H1 (cell line): ENCODE measurements at regions not wholly inside any gene's neighbourhood (a gene's known extent, or its start where the extent isn't known, plus 50 kb on each side); places are given as distances from the start of the nearest gene placed in this dataset.

Source experiments
- CTCF ChIA-PET: fragments of 300-600 bp; sonication (Branson Sonifier 250); formaldehyde crosslinking; loops from one replicate; lab custom pipeline; 2021; ENCODE audit not compliant: partially characterized antibody; lab: Charles Lee
- POLR2A ChIA-PET: fragments of 300-600 bp; sonication (Branson Sonifier 250); formaldehyde crosslinking; loops from one replicate; lab custom pipeline; 2021; ENCODE audit warnings: inconsistent platforms; ENCODE audit not compliant: partially characterized antibody; lab: Charles Lee
- DNase-seq, 2 experiments: peaks; one replicate each; pipeline versions ENCODE4 v3.0.0 to v3.0.0-alpha.2; 2010 to 2022; ENCODE audit warnings: low spot score in 2 of 2, low read depth in 1 of 2, mixed read lengths in 1 of 2
- FAIRE-seq: peaks from 2 replicates; lab custom pipeline; 2011; peaks lifted over from hg19 to GRCh38; lab: Jason Lieb, UNC
- H2AFZ ChIP-seq: 2 replicates; pipeline ENCODE4 v1.8.1; 2012; ENCODE audit warnings: low read length, inconsistent platforms
- H2AK5ac ChIP-seq: 2 replicates; pipeline ENCODE4 v1.6.1; 2013; ENCODE audit warnings: low read depth, low read length
- H2BK120ac ChIP-seq: replicated peaks from 2 replicates; pipeline ENCODE3; 2013; ENCODE audit warnings: low read depth, low read length, inconsistent platforms
- H2BK12ac ChIP-seq: 2 replicates; pipeline ENCODE4 v1.6.1; 2013; ENCODE audit warnings: low read depth, low read length
- H2BK15ac ChIP-seq: 2 replicates; pipeline ENCODE4 v1.6.1; 2013; ENCODE audit warnings: low read length
- H2BK20ac ChIP-seq: 2 replicates; pipeline ENCODE4 v1.6.1; 2013; ENCODE audit warnings: low read length
- H2BK5ac ChIP-seq: 2 replicates; pipeline ENCODE4 v1.6.1; 2013; ENCODE audit warnings: low read depth, low read length
- H3K14ac ChIP-seq: 2 replicates; pipeline ENCODE4 v1.6.1; 2013; ENCODE audit warnings: inconsistent platforms; ENCODE audit not compliant: insufficient read length
- H3K18ac ChIP-seq: 2 replicates; pipeline ENCODE4 v1.6.1; 2013; ENCODE audit warnings: low read length; ENCODE audit errors: extremely low read depth
- H3K23ac ChIP-seq: 2 replicates; pipeline ENCODE4 v1.6.1; 2013; ENCODE audit warnings: inconsistent platforms; ENCODE audit not compliant: insufficient read length
- H3K23me2 ChIP-seq: 2 replicates; pipeline ENCODE4 v1.6.1; 2013; ENCODE audit warnings: low read depth, low read length
- H3K27ac ChIP-seq: 2 replicates; pipeline ENCODE4 v1.6.1; 2011; ENCODE audit warnings: low read depth, low read length, inconsistent platforms
- H3K27me3 ChIP-seq, 4 experiments: replicated peaks in 1 of 4; 1 replicate in 1 of 4; 2 replicates in 3 of 4; pipeline versions ENCODE4 v1.6.1 to v1.8.1; 2011 to 2013; ENCODE audit warnings: low read length in 3 of 4, mild to moderate bottlenecking in 3 of 4, inconsistent platforms in 2 of 4, mixed read lengths in 2 of 4, moderate library complexity in 1 of 4; ENCODE audit not compliant: control insufficient read depth in 3 of 4, insufficient read depth in 3 of 4; ENCODE audit errors: extremely low read depth in 1 of 4
- H3K36me3 ChIP-seq, 4 experiments: 2 replicates each; pipeline versions ENCODE4 v1.6.1 to v1.8.1; 2011 to 2013; ENCODE audit warnings: mild to moderate bottlenecking in 4 of 4, low read length in 3 of 4, moderate library complexity in 2 of 4, control low read depth in 1 of 4, inconsistent platforms in 1 of 4; ENCODE audit not compliant: insufficient read depth in 4 of 4, control insufficient read depth in 2 of 4
- H3K4ac ChIP-seq: replicated peaks from 2 replicates; pipeline ENCODE3; 2013; ENCODE audit warnings: low read length, low read depth, mixed read lengths, inconsistent platforms; ENCODE audit not compliant: insufficient read length
- H3K4me1 ChIP-seq, 4 experiments: replicated peaks in 1 of 4; 1 replicate in 1 of 4; 2 replicates in 3 of 4; pipeline versions ENCODE4 v1.6.1 to v1.8.1; 2011 to 2013; ENCODE audit warnings: low read length in 3 of 4, inconsistent platforms in 2 of 4, mixed read lengths in 1 of 4; ENCODE audit not compliant: insufficient read depth in 4 of 4, control insufficient read depth in 3 of 4
- H3K4me2 ChIP-seq, 2 experiments: 2 replicates each; pipeline versions ENCODE4 v1.6.1 to v1.8.1; 2011 to 2013; ENCODE audit warnings: low read depth in 2 of 2, low read length in 2 of 2, control low read depth in 1 of 2, inconsistent platforms in 1 of 2, mild to moderate bottlenecking in 1 of 2; ENCODE audit not compliant: insufficient read depth in 1 of 2
- H3K4me3 ChIP-seq, 4 experiments: fragments of 200-600, 300-600 bp in 1 of 4; sonication (generic), shearing (Covaris generic), sonication (Bioruptor Twin) in 1 of 4; 2 replicates each; pipeline versions ENCODE4 v1.5.1 to v1.8.1; 2011 to 2016; ENCODE audit warnings: low read length in 4 of 4, low read depth in 3 of 4, control low read depth in 2 of 4, inconsistent platforms in 2 of 4, mild to moderate bottlenecking in 2 of 4, mixed read lengths in 1 of 4, moderate library complexity in 1 of 4; ENCODE audit not compliant: insufficient read depth in 2 of 4; ENCODE audit errors: extremely low read depth in 1 of 4
- H3K56ac ChIP-seq: replicated peaks from 2 replicates; pipeline ENCODE3; 2013; ENCODE audit warnings: low read depth, mild to moderate bottlenecking, mixed read lengths, low read length, inconsistent platforms; ENCODE audit not compliant: insufficient read length
- H3K79me1 ChIP-seq: 2 replicates; pipeline ENCODE4 v1.6.1; 2013; ENCODE audit warnings: low read depth, low read length, control low read depth
- H3K79me2 ChIP-seq, 2 experiments: 2 replicates each; pipeline versions ENCODE4 v1.6.1 to v1.8.1; 2012 to 2013; ENCODE audit warnings: low read length in 2 of 2, mild to moderate bottlenecking in 2 of 2, inconsistent platforms in 1 of 2; ENCODE audit not compliant: insufficient read depth in 2 of 2, control insufficient read depth in 1 of 2
- H3K9ac ChIP-seq, 4 experiments: replicated peaks in 1 of 4; 1 replicate in 1 of 4; 2 replicates in 3 of 4; pipeline versions ENCODE4 v1.6.1 to v1.8.1; 2011 to 2013; ENCODE audit warnings: low read depth in 3 of 4, low read length in 3 of 4, control low read depth in 2 of 4, mild to moderate bottlenecking in 2 of 4, moderate library complexity in 2 of 4, inconsistent platforms in 1 of 4; ENCODE audit errors: extremely low read depth in 1 of 4
- H3K9me3 ChIP-seq, 2 experiments: 2 replicates each; pipeline versions ENCODE4 v1.6.1 to v1.8.1; 2012 to 2013; ENCODE audit warnings: mild to moderate bottlenecking in 2 of 2, moderate library complexity in 2 of 2, control low read depth in 1 of 2, inconsistent platforms in 1 of 2, low read depth in 1 of 2, low read length in 1 of 2, mixed read lengths in 1 of 2; ENCODE audit not compliant: insufficient read depth in 2 of 2
- H4K20me1 ChIP-seq, 2 experiments: replicated peaks in 1 of 2; 2 replicates each; pipeline versions ENCODE3 to v1.8.1; 2011 to 2013; ENCODE audit warnings: inconsistent platforms in 2 of 2, low read length in 2 of 2, mild to moderate bottlenecking in 1 of 2; ENCODE audit not compliant: insufficient read depth in 2 of 2, control insufficient read depth in 1 of 2
- H4K5ac ChIP-seq: 2 replicates; pipeline ENCODE4 v1.6.1; 2013; ENCODE audit warnings: low read length, low read depth, mixed read lengths, inconsistent platforms; ENCODE audit not compliant: insufficient read length
- H4K8ac ChIP-seq: 2 replicates; pipeline ENCODE4 v1.8.0; 2013; ENCODE audit warnings: mild to moderate bottlenecking, moderate library complexity, low read length, inconsistent platforms; ENCODE audit not compliant: insufficient read depth; ENCODE audit errors: extremely low read depth
- H4K91ac ChIP-seq: replicated peaks from 2 replicates; pipeline ENCODE3; 2013; ENCODE audit warnings: low read length, mixed read lengths, inconsistent platforms; ENCODE audit not compliant: insufficient read length
- CBX5 ChIP-seq: fragments of 300-800, 300-1000 bp; sonication (generic); IDR thresholded peaks from 2 replicates; pipeline ENCODE4 v1.7.1; 2016; ENCODE audit warnings: antibody characterized with exemption, low read length, low read depth
- CBX8 ChIP-seq: fragments of 300-800, 300-1000 bp; sonication (generic); IDR thresholded peaks from 2 replicates; pipeline ENCODE4 v1.7.1; 2016; ENCODE audit warnings: low read depth, low read length, borderline replicate concordance
- CEBPB ChIP-seq: IDR thresholded peaks from 2 replicates; pipeline ENCODE4 v1.6.1; 2012; ENCODE audit warnings: low read depth, low read length
- CHD1 ChIP-seq: IDR thresholded peaks from 2 replicates; pipeline ENCODE4 v1.6.1; 2012; ENCODE audit warnings: low read depth, low read length, improper control_type of control experiment
- EZH2 ChIP-seq: fragments of 200-600 bp; sonication (generic); IDR thresholded peaks from 2 replicates; pipeline ENCODE4 v1.7.1; 2012; ENCODE audit warnings: low read depth, mild to moderate bottlenecking, moderate library complexity, low read length, inconsistent platforms; ENCODE audit not compliant: severe bottlenecking
- HDAC6 ChIP-seq: IDR thresholded peaks from one replicate; pipeline ENCODE4 v1.7.1; 2012; ENCODE audit warnings: low read depth, mild to moderate bottlenecking, inconsistent platforms, low read length, moderate library complexity
- JUND ChIP-seq: IDR thresholded peaks from 2 replicates; pipeline ENCODE4 v1.6.1; 2011; ENCODE audit warnings: mild to moderate bottlenecking, improper control_type of control experiment, low read length
- SAP30 ChIP-seq: fragments of 300-600 bp; sonication (generic); IDR thresholded peaks from 2 replicates; pipeline ENCODE4 v1.7.1; 2012; ENCODE audit warnings: low read length, moderate library complexity, mild to moderate bottlenecking, inconsistent platforms; ENCODE audit not compliant: insufficient read depth, insufficient replicate concordance
- SIX5 ChIP-seq: IDR thresholded peaks from 2 replicates; pipeline ENCODE4 v1.6.1; 2011; ENCODE audit warnings: mild to moderate bottlenecking, low read depth, low read length
- SP4 ChIP-seq: IDR thresholded peaks from 2 replicates; pipeline ENCODE4 v1.6.1; 2012; ENCODE audit warnings: low read length, inconsistent platforms
- SRF ChIP-seq: IDR thresholded peaks from 2 replicates; pipeline ENCODE4 v1.6.1; 2011; ENCODE audit warnings: mild to moderate bottlenecking, low read depth, low read length, moderate library complexity
- SUZ12 ChIP-seq: fragments of 200-600 bp; sonication (generic); IDR thresholded peaks from 2 replicates; pipeline ENCODE4 v1.6.1; 2012; ENCODE audit warnings: mild to moderate bottlenecking, inconsistent platforms, low read length, moderate library complexity, mixed read lengths
- TAF1 ChIP-seq: IDR thresholded peaks from 2 replicates; pipeline ENCODE4 v1.6.1; 2011; ENCODE audit warnings: mild to moderate bottlenecking, low read depth, low read length
- USF2 ChIP-seq: IDR thresholded peaks from 2 replicates; pipeline ENCODE4 v1.6.1; 2011; ENCODE audit warnings: low read length, improper control_type of control experiment
- YY1 ChIP-seq: IDR thresholded peaks from 2 replicates; pipeline ENCODE4 v1.6.1; 2011; ENCODE audit warnings: low read depth, mild to moderate bottlenecking, low read length
- WGBS, 2 experiments: shearing (Covaris generic) in 1 of 2; methylation state at CpG; one replicate each; pipeline versions ENCODE4 v1.1.6 to v1.1.7; 2013 to 2015; ENCODE audit warnings: low lambda C conversion rate in 2 of 2, mixed read lengths in 2 of 2, inconsistent platforms in 1 of 2, low coverage in 1 of 2, missing lambda C conversion rate in 1 of 2; ENCODE audit not compliant: insufficient replicate concordance in 2 of 2, insufficient coverage in 1 of 2, insufficient read length in 1 of 2; ENCODE audit errors: extremely low coverage in 1 of 2, missing lambda C conversion rate in 1 of 2; 5-methylcytosine and 5-hydroxymethylcytosine counted together

- H3K9me3 ChIP-seq, result no peaks in the 10 kb centered on the region
- H3K14ac ChIP-seq, result no peak overlapping the region
- no peak overlapping the region for H2BK5ac ChIP-seq
- FAIRE-seq (no peak), DNase-seq (no peak)
- H2AK5ac ChIP-seq, result no peak overlapping the region
- H2BK12ac ChIP-seq, result no peak overlapping the region
- H3K36me3 ChIP-seq, result no peaks in the 10 kb centered on the region
- peak overlapping the region; percentile 82 for H2AFZ ChIP-seq
- no peak overlapping the region for H3K18ac ChIP-seq
- H3K23me2 ChIP-seq, result no peaks in the 10 kb centered on the region
- no peaks in the 10 kb centered on the region for H3K27me3 ChIP-seq
- no peak overlapping the region for H2BK20ac ChIP-seq
- no peak overlapping the region for H4K91ac ChIP-seq
- H3K4ac ChIP-seq, result no peak overlapping the region
- no peak overlapping the region for H4K5ac ChIP-seq
- no peak overlapping the region for H3K23ac ChIP-seq
- WGBS, 2 experiments, result 88% methylated on average over 1 of the region's 1 CpG; no CpG with 5 or more reads in 1 of the 2 experiments
- no peak overlapping the region for H3K4me3 ChIP-seq
- no peak overlapping the region for H3K27ac ChIP-seq
- no peak overlapping the region for H3K56ac ChIP-seq
- no peak overlapping the region for H2BK15ac ChIP-seq
- no peak overlapping the region for H4K8ac ChIP-seq
- H2BK120ac ChIP-seq, result no peak overlapping the region
- no peaks in the 10 kb centered on the region for H3K79me1 ChIP-seq
- H4K20me1 ChIP-seq, result no peaks in the 10 kb centered on the region
- H3K4me2 ChIP-seq, result no peak overlapping the region
- ChIA-PET CTCF (interaction anchor here (0.6 to 1.6 kb wide), 3 partner anchors 11 to 175 kb away, joined by 3 to 5 read pairs (median 3); no protein-coding TSS in a partner anchor), POLR2A (no interaction called here)
- H3K4me1 ChIP-seq, result no peaks in the 10 kb centered on the region
- H3K79me2 ChIP-seq, result no peaks in the 10 kb centered on the region
- H3K9ac ChIP-seq, result no peak overlapping the region
- TF ChIP-seq EZH2 (no peak), SP4 (no peak), USF2 (no peak), CBX8 (no peak), YY1 (no peak), CHD1 (no peak), HDAC6 (no peak), SUZ12 (no peak), SAP30 (no peak), SRF (no peak), CBX5 (no peak), SIX5 (no peak), CEBPB (no peak), JUND (no peak), TAF1 (no peak)
These were observed 440.7 kb upstream of the ARHGEF26 start for GRCh38 chr3:153680526-153680925.
